Trophoblast cell (in vitro differentiated cells and primary cell): ENCODE measurements at regions not wholly inside any gene's neighbourhood (a gene's known extent, or its start where the extent isn't known, plus 50 kb on each side); places are given as distances from the start of the nearest gene placed in this dataset.
A peak's percentile ranks its signal among the peaks of the same experiment; 100 is the strongest.

Experiments used
- DNase-seq, 2 donors: peaks; one replicate each; pipeline ENCODE4 v3.0.0-alpha.2; 2016
- H2AFZ ChIP-seq: 2 replicates; pipeline ENCODE4 v1.6.1; 2013; ENCODE audit warnings: low read length, moderate library complexity, mild to moderate bottlenecking; ENCODE audit not compliant: insufficient read depth, poor library complexity
- H2AK5ac ChIP-seq: 2 replicates; pipeline ENCODE4 v1.6.1; 2013; ENCODE audit warnings: mild to moderate bottlenecking, low read length
- H2BK120ac ChIP-seq: 2 replicates; pipeline ENCODE4 v1.6.1; 2013; ENCODE audit warnings: low read length, mild to moderate bottlenecking, moderate library complexity; ENCODE audit not compliant: insufficient read depth, poor library complexity
- H2BK12ac ChIP-seq: 2 replicates; pipeline ENCODE4 v1.6.1; 2013; ENCODE audit warnings: mild to moderate bottlenecking, low read length, moderate library complexity
- H2BK5ac ChIP-seq: 2 replicates; pipeline ENCODE4 v1.6.1; 2013; ENCODE audit warnings: low read length, low read depth, moderate library complexity, mild to moderate bottlenecking; ENCODE audit not compliant: poor library complexity
- H3K14ac ChIP-seq: 2 replicates; pipeline ENCODE4 v1.6.1; 2013; ENCODE audit warnings: mild to moderate bottlenecking, low read length
- H3K18ac ChIP-seq: 2 replicates; pipeline ENCODE4 v1.6.1; 2013; ENCODE audit warnings: mild to moderate bottlenecking, low read length
- H3K23ac ChIP-seq: 2 replicates; pipeline ENCODE4 v1.6.1; 2013; ENCODE audit warnings: low read length
- H3K27ac ChIP-seq: 2 replicates; pipeline ENCODE4 v1.5.1; 2013; ENCODE audit warnings: low read depth, mild to moderate bottlenecking, inconsistent platforms, low read length, moderate library complexity
- H3K27me3 ChIP-seq: 2 replicates; pipeline ENCODE4 v1.6.1; 2013; ENCODE audit warnings: inconsistent platforms, mild to moderate bottlenecking, low read length, moderate library complexity; ENCODE audit not compliant: insufficient read depth
- H3K36me3 ChIP-seq, 2 experiments: 1 replicate in 1 of 2; 2 replicates in 1 of 2; pipeline ENCODE4 v1.6.1; 2013; ENCODE audit warnings: low read length in 2 of 2, mild to moderate bottlenecking in 2 of 2, moderate library complexity in 1 of 2; ENCODE audit not compliant: insufficient read depth in 2 of 2, control insufficient read depth in 1 of 2
- H3K4ac ChIP-seq: 2 replicates; pipeline ENCODE4 v1.6.1; 2013; ENCODE audit warnings: low read depth, mild to moderate bottlenecking, low read length, moderate library complexity
- H3K4me1 ChIP-seq, 2 experiments: 1 replicate in 1 of 2; 2 replicates in 1 of 2; pipeline ENCODE4 v1.6.1; 2013; ENCODE audit warnings: low read length in 2 of 2, mild to moderate bottlenecking in 2 of 2, moderate library complexity in 1 of 2; ENCODE audit not compliant: insufficient read depth in 2 of 2, control insufficient read depth in 1 of 2
- H3K4me2 ChIP-seq: 2 replicates; pipeline ENCODE4 v1.6.1; 2013; ENCODE audit warnings: inconsistent platforms, mild to moderate bottlenecking, low read length, moderate library complexity
- H3K4me3 ChIP-seq: 2 replicates; pipeline ENCODE4 v1.5.1; 2013; ENCODE audit warnings: mild to moderate bottlenecking, low read depth, low read length, inconsistent platforms
- H3K79me1 ChIP-seq: one replicate; pipeline ENCODE4 v1.6.1; 2013; ENCODE audit warnings: low read length
- H3K79me2 ChIP-seq: 2 replicates; pipeline ENCODE4 v1.6.1; 2013; ENCODE audit warnings: low read length, mild to moderate bottlenecking; ENCODE audit not compliant: control insufficient read depth, insufficient read depth, poor library complexity
- H3K9ac ChIP-seq: 2 replicates; pipeline ENCODE4 v1.6.1; 2013; ENCODE audit warnings: mild to moderate bottlenecking, low read length
- H3K9me3 ChIP-seq: 2 replicates; pipeline ENCODE4 v1.6.1; 2013; ENCODE audit warnings: low read depth, mild to moderate bottlenecking, control low read depth, inconsistent platforms, low read length; ENCODE audit not compliant: insufficient read depth
- H4K12ac ChIP-seq: 2 replicates; pipeline ENCODE4 v1.6.1; 2013; ENCODE audit warnings: low read depth, mild to moderate bottlenecking, low read length, moderate library complexity
- H4K8ac ChIP-seq: 2 replicates; pipeline ENCODE4 v1.6.1; 2013; ENCODE audit warnings: low read depth, mild to moderate bottlenecking, low read length, moderate library complexity
- H4K91ac ChIP-seq: one replicate; pipeline ENCODE4 v1.6.1; 2013; ENCODE audit warnings: low read depth, mild to moderate bottlenecking, low read length, moderate library complexity
- WGBS: extraction: QIAGEN DNeasy Blood & Tissue Kit; methylation state at CpG from one replicate; pipeline ENCODE4 v1.1.7; 2013; ENCODE audit warnings: missing lambda C conversion rate; ENCODE audit not compliant: insufficient read length, insufficient coverage; ENCODE audit errors: extremely low coverage; 5-methylcytosine and 5-hydroxymethylcytosine counted together

- H2AK5ac ChIP-seq = no peak overlapping the region
- no peak overlapping the region for H4K91ac ChIP-seq
- H2BK120ac ChIP-seq = no peak overlapping the region
- no peak overlapping the region for H2BK12ac ChIP-seq
- no peak overlapping the region for H2BK5ac ChIP-seq
- no CpG with 5 or more reads among the region's 2 CpGs for WGBS
- H3K4me1 ChIP-seq = no peaks in the 10 kb centered on the region
- no peak for DNase-seq
- no peak overlapping the region for H3K4me3 ChIP-seq
- no peak overlapping the region for H3K4ac ChIP-seq
- no peak overlapping the region for H3K23ac ChIP-seq
- H3K27ac ChIP-seq = no peak overlapping the region
- no peak overlapping the region for H3K14ac ChIP-seq
- no peak overlapping the region for H3K4me2 ChIP-seq
- no peak overlapping the region for H2AFZ ChIP-seq
- no peaks in the 10 kb centered on the region for H3K36me3 ChIP-seq
- no peaks in the 10 kb centered on the region for H3K79me1 ChIP-seq
- H3K9ac ChIP-seq = no peak overlapping the region
- H3K18ac ChIP-seq = no peak overlapping the region
- H3K9me3 ChIP-seq = no peaks in the 10 kb centered on the region
- no peaks in the 10 kb centered on the region for H3K27me3 ChIP-seq
- H4K12ac ChIP-seq = no peak overlapping the region
- no peak overlapping the region for H4K8ac ChIP-seq
- no peaks in the 10 kb centered on the region for H3K79me2 ChIP-seq
These were observed 268.1 kb downstream of the LAS1L start for GRCh38 chrX:65266482-65266881.

GRCh38 chrX:65253817-65254216 lies 277.6 kb upstream of the ZC4H2 start:
- Histone ChIP-seq H3K4me1 (no peaks in the 10 kb centered on the region), H3K79me2 (no peaks in the 10 kb centered on the region), H3K9me3 (no peaks in the 10 kb centered on the region), H3K14ac (no peak overlapping the region), H3K18ac (no peak overlapping the region), H2BK120ac (no peak overlapping the region), H3K27ac (no peak overlapping the region), H2AFZ (no peak overlapping the region), H4K91ac (no peak overlapping the region), H2AK5ac (no peak overlapping the region), H2BK12ac (no peak overlapping the region), H3K27me3 (no peaks in the 10 kb centered on the region), H3K36me3 (peaks cover 0 to 2% of the 10 kb centered on the region in 2 experiments), H3K9ac (no peak overlapping the region), H4K12ac (no peak overlapping the region), H3K23ac (no peak overlapping the region), H3K4me2 (no peak overlapping the region), H3K4me3 (no peak overlapping the region), H4K8ac (no peak overlapping the region), H3K4ac (no peak overlapping the region), H2BK5ac (no peak overlapping the region), H3K79me1 (no peaks in the 10 kb centered on the region)
- no peak for DNase-seq
- WGBS = no CpG with 5 or more reads among the region's 6 CpGs

GRCh38 chrX:65241059-65241721 lies 264.9 kb upstream of the ZC4H2 start:
- Histone ChIP-seq H3K79me1 (peaks cover 2% of the 10 kb centered on the region), H4K8ac (no peak overlapping the region), H3K9me3 (no peaks in the 10 kb centered on the region), H4K91ac (no peak overlapping the region), H3K27me3 (no peaks in the 10 kb centered on the region), H3K27ac (no peak overlapping the region), H2BK120ac (no peak overlapping the region), H3K18ac (no peak overlapping the region), H3K9ac (no peak overlapping the region), H3K4me1 (peaks cover 0 to 2% of the 10 kb centered on the region in 2 experiments), H4K12ac (peak overlapping the region; percentile 43), H2AK5ac (no peak overlapping the region), H3K79me2 (no peaks in the 10 kb centered on the region), H3K4ac (no peak overlapping the region), H2BK5ac (no peak overlapping the region), H2BK12ac (no peak overlapping the region), H3K4me3 (no peak overlapping the region), H3K36me3 (no peaks in the 10 kb centered on the region), H3K14ac (no peak overlapping the region), H3K23ac (no peak overlapping the region), H3K4me2 (no peak overlapping the region), H2AFZ (no peak overlapping the region)
- no CpG with 5 or more reads among the region's 4 CpGs for WGBS
- no peak for DNase-seq

GRCh38 chrX:65203545-65203944 lies 227.3 kb upstream of the ZC4H2 start:
- no peak overlapping the region for H3K4me3 ChIP-seq
- no peak overlapping the region for H3K14ac ChIP-seq
- no peaks in the 10 kb centered on the region for H3K36me3 ChIP-seq
- H3K9me3 ChIP-seq = no peaks in the 10 kb centered on the region
- no peak overlapping the region for H3K9ac ChIP-seq
- no peak overlapping the region for H3K4ac ChIP-seq
- no peak overlapping the region for H4K91ac ChIP-seq
- no peaks in the 10 kb centered on the region for H3K27me3 ChIP-seq
- H2AK5ac ChIP-seq = no peak overlapping the region
- H3K79me1 ChIP-seq = no peaks in the 10 kb centered on the region
- H3K27ac ChIP-seq = no peak overlapping the region
- no peak overlapping the region for H2BK12ac ChIP-seq
- no peak for DNase-seq
- no peak overlapping the region for H3K4me2 ChIP-seq
- no peak overlapping the region for H2AFZ ChIP-seq
- WGBS = no CpG with 5 or more reads among the region's 3 CpGs
- H3K18ac ChIP-seq = no peak overlapping the region
- H4K12ac ChIP-seq = no peak overlapping the region
- no peak overlapping the region for H2BK120ac ChIP-seq
- no peaks in the 10 kb centered on the region for H3K4me1 ChIP-seq
- no peak overlapping the region for H2BK5ac ChIP-seq
- no peaks in the 10 kb centered on the region for H3K79me2 ChIP-seq
- H4K8ac ChIP-seq = no peak overlapping the region
- no peak overlapping the region for H3K23ac ChIP-seq
